Stimulated activated CD8-positive, alpha-beta memory T cell treated with anti-CD3 and anti-CD28 coated beads, Interleukin-4, amount 100 ng/mL, for 24 hours (primary cell): ENCODE measurements at regions not wholly inside any gene's neighbourhood (a gene's known extent, or its start where the extent isn't known, plus 50 kb on each side); places are given as distances from the start of the nearest gene placed in this dataset.
"Not testable (repeated sequence)": the region's sequence is repeated elsewhere in the genome, so short reads cannot be mapped to it uniquely, and the experiment has no call there.

Source experiments
- DNase-seq: peaks from one replicate; pipeline ENCODE4 v3.0.0-alpha.2; 2020; ENCODE audit warnings: low read depth

GRCh38 chr12:4156317-4156716, 117.2 kb upstream of the CCND2 start:
- no peak for DNase-seq

- DNase-seq = no peak
Measured at GRCh38 chr12:4154672-4155225, 118.8 kb upstream of the CCND2 start.

- DNase-seq = peak; percentile 67
Measured at GRCh38 chr12:4153343-4153892, 120.1 kb upstream of the CCND2 start.

- DNase-seq = no peak
Measured at GRCh38 chr12:4152145-4152795, 121.3 kb upstream of the CCND2 start.

GRCh38 chr12:4151362-4152121, 122.0 kb upstream of the CCND2 start:
- no peak for DNase-seq

- DNase-seq = not testable (repeated sequence)
Measured at GRCh38 chr12:4150355-4150754, 123.2 kb upstream of the CCND2 start.

GRCh38 chr12:4148418-4149056, 125.0 kb upstream of the CCND2 start:
- no peak for DNase-seq

- no peak for DNase-seq
Measured at GRCh38 chr12:4147031-4147481, 126.5 kb upstream of the CCND2 start.

GRCh38 chr12:4145990-4146859, 127.3 kb upstream of the CCND2 start:
- peak; percentile 42 for DNase-seq

GRCh38 chr12:4144676-4145075, 128.9 kb upstream of the CCND2 start:
- no peak for DNase-seq

- no peak for DNase-seq
Measured at GRCh38 chr12:4143896-4144295, 129.7 kb upstream of the CCND2 start.

- no peak for DNase-seq
Measured at GRCh38 chr12:4141348-4142270, 132.0 kb upstream of the CCND2 start.

GRCh38 chr12:4140581-4141301, 132.8 kb upstream of the CCND2 start:
- no peak for DNase-seq

GRCh38 chr12:4139191-4139590, 134.4 kb upstream of the CCND2 start:
- DNase-seq = no peak

- not testable (repeated sequence) for DNase-seq
Measured at GRCh38 chr12:4138532-4138931, 135.0 kb upstream of the CCND2 start.

GRCh38 chr12:4138051-4138450, 135.5 kb upstream of the CCND2 start:
- DNase-seq = no peak

- no peak for DNase-seq
Measured at GRCh38 chr12:4137441-4137840, 136.1 kb upstream of the CCND2 start.

- DNase-seq = no peak
Measured at GRCh38 chr12:4137015-4137414, 136.5 kb upstream of the CCND2 start.

GRCh38 chr12:4135919-4136605, 137.5 kb upstream of the CCND2 start:
- peak; percentile 61 for DNase-seq
